ENCODE measurements at regions not wholly inside any gene's neighbourhood (a gene's known extent, or its start where the extent isn't known, plus 50 kb on each side); places are given as distances from the start of the nearest gene placed in this dataset.

- intact Hi-C loops (cut with micrococcal nuclease; ENCODE audit: unreplicated experiment): no loop called here
These were observed 1244.5 kb downstream of the PCDH7 start for GRCh38 chr4:31964685-31965084.

GRCh38 chr4:31968842-31969241 is 1248.7 kb downstream of the PCDH7 start:
- Histone ChIP-seq H3K27me3 (ENCODE audit: control insufficient read depth, insufficient read depth, low read length) (no peaks in the 10 kb centered on the region), H3K9me3 (ENCODE audit: control insufficient read depth, insufficient read depth, low read depth, low read length) (no peaks in the 10 kb centered on the region), H3K4me3 (ENCODE audit: low read depth in 2 of 2, low read length in 2 of 2) (no peak overlapping the region), H3K36me3 (ENCODE audit: control insufficient read depth, insufficient read depth, low read length) (no peaks in the 10 kb centered on the region), H3K27ac (ENCODE audit: low read length) (no peak overlapping the region), H3K4me1 (ENCODE audit: control insufficient read depth, insufficient read depth, low read length) (no peaks in the 10 kb centered on the region)
- intact Hi-C loops (cut with micrococcal nuclease; ENCODE audit: unreplicated experiment) (no loop called here), in situ Hi-C loops (cut with HindIII; ENCODE audit: low pct_unique_long_range_greater_than_20kb, low sequenced_read_pairs) (no loop called here)
- no peak for DNase-seq (ENCODE audit: low read depth, low spot score)
- no peak for TF ChIP-seq POLR2AphosphoS5 (IDR thresholded peaks at IDR 0.05; ENCODE audit: low read depth, low read length)
- no peak for TF ChIP-seq CTCF (IDR thresholded peaks at IDR 0.05)
- TF ChIP-seq SIN3A (IDR thresholded peaks at IDR 0.05; ENCODE audit: borderline replicate concordance, insufficient read depth, low read depth, low read length): no peak
- no peak for TF ChIP-seq REST (IDR thresholded peaks at IDR 0.05; ENCODE audit: insufficient read depth in 1 of 2, low read depth in 2 of 2, low read length in 1 of 2)
- no peak for TF ChIP-seq TCF7L2 (IDR thresholded peaks at IDR 0.05; ENCODE audit: low read depth, low read length)
- ChIA-PET POLR2A (no interaction called here), CTCF (no interaction called here)
- BruUV-seq (replicated peaks): no TSS peak
- no peak for ATAC-seq

More at GRCh38 chr4:31964685-31965084, 1244.5 kb downstream of the PCDH7 start:
- no peaks in the 10 kb centered on the region for H3K4me1 ChIP-seq (ENCODE audit: control insufficient read depth, insufficient read depth, low read length)
- DNase-seq (ENCODE audit: low read depth, low spot score) (no peak), ATAC-seq (no peak)
- no peaks in the 10 kb centered on the region for H3K9me3 ChIP-seq (ENCODE audit: control insufficient read depth, insufficient read depth, low read depth, low read length)
- TF ChIP-seq POLR2AphosphoS5 (IDR thresholded peaks at IDR 0.05; ENCODE audit: low read depth, low read length) (no peak), SIN3A (IDR thresholded peaks at IDR 0.05; ENCODE audit: borderline replicate concordance, insufficient read depth, low read depth, low read length) (no peak)
- no TSS peak for BruUV-seq (replicated peaks)
- no peaks in the 10 kb centered on the region for H3K36me3 ChIP-seq (ENCODE audit: control insufficient read depth, insufficient read depth, low read length)
- CTCF ChIA-PET: no interaction called here
- H3K27me3 ChIP-seq (ENCODE audit: control insufficient read depth, insufficient read depth, low read length): no peaks in the 10 kb centered on the region
- H3K4me3 ChIP-seq (ENCODE audit: low read depth in 2 of 2, low read length in 2 of 2): no peak overlapping the region
- no peak overlapping the region for H3K27ac ChIP-seq (ENCODE audit: low read length)
- POLR2A ChIA-PET: no interaction called here
- in situ Hi-C loops (cut with HindIII; ENCODE audit: low pct_unique_long_range_greater_than_20kb, low sequenced_read_pairs): no loop called here

GRCh38 chr4:31974490-31975002 is 1254.4 kb downstream of the PCDH7 start:
- no peak for ATAC-seq
- CTCF ChIA-PET: no interaction called here

More at GRCh38 chr4:31974490-31975002, 1254.4 kb downstream of the PCDH7 start:
- DNase-seq (ENCODE audit: low read depth, low spot score): no peak
- H3K4me1 ChIP-seq (ENCODE audit: control insufficient read depth, insufficient read depth, low read length): no peaks in the 10 kb centered on the region
- no peak overlapping the region for H3K27ac ChIP-seq (ENCODE audit: low read length)
- no peak overlapping the region for H3K4me3 ChIP-seq (ENCODE audit: low read depth in 2 of 2, low read length in 2 of 2)
- in situ Hi-C loops (cut with HindIII; ENCODE audit: low pct_unique_long_range_greater_than_20kb, low sequenced_read_pairs): no loop called here
- TF ChIP-seq CTCF (IDR thresholded peaks at IDR 0.05) (no peak), POLR2AphosphoS5 (IDR thresholded peaks at IDR 0.05; ENCODE audit: low read depth, low read length) (no peak), SIN3A (IDR thresholded peaks at IDR 0.05; ENCODE audit: borderline replicate concordance, insufficient read depth, low read depth, low read length) (no peak), REST (IDR thresholded peaks at IDR 0.05; ENCODE audit: insufficient read depth in 1 of 2, low read depth in 2 of 2, low read length in 1 of 2) (no peak), TCF7L2 (IDR thresholded peaks at IDR 0.05; ENCODE audit: low read depth, low read length) (no peak)
- BruUV-seq (replicated peaks): no TSS peak
- intact Hi-C loops (cut with micrococcal nuclease; ENCODE audit: unreplicated experiment): no loop called here
- H3K27me3 ChIP-seq (ENCODE audit: control insufficient read depth, insufficient read depth, low read length): no peaks in the 10 kb centered on the region
- POLR2A ChIA-PET: no interaction called here
- no peaks in the 10 kb centered on the region for H3K36me3 ChIP-seq (ENCODE audit: control insufficient read depth, insufficient read depth, low read length)
- H3K9me3 ChIP-seq (ENCODE audit: control insufficient read depth, insufficient read depth, low read depth, low read length): no peaks in the 10 kb centered on the region

All from Panc1 (cell line).